Right renal pelvis (tissue), 4 donors: ENCODE measurements at regions not wholly inside any gene's neighbourhood (a gene's known extent, or its start where the extent isn't known, plus 50 kb on each side); places are given as distances from the start of the nearest gene placed in this dataset.

Experiments used
- DNase-seq, 4 donors: peaks; one replicate each; pipeline ENCODE4 v3.0.0-alpha.2; 2013; ENCODE audit warnings: low read depth in 4 of 4, low spot score in 3 of 4, missing footprints in 1 of 4

DNA sequence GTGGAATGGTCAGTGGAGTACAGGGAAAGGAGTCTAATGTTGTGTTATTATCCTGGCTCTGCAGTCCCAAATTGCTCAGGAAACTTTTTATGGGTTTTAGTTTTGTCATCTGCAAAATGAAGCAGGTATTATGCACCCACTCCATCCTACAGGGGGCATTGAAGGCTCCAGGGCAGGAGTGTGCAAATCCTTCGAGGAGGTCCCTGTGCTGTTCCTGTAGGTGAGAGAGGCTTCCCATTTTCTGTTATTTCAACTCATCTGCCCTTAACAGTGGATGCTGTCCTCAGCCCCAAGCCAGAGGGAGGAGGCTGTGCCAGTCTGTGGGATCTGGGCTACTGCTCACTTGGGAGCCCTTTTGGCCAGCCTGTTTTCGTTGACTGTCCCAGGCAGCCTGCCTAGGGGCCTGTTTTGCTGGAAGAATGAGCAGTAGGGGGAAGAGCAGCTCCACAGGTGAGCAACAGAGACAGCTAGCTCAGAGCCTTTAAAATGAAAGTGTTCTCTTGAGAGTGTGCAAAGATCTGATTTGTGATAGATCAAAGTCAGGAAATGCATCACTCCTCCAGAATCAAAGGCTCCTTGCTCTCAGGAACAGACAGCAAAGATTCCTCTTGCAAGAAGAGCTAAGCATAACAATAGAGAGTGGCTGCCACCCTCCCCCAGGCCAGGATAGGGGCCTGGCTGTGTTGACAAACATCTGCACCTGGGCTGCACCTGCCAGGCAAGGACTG, 317.6 kb upstream of the PROX1 start:
- no peak for DNase-seq

DNA sequence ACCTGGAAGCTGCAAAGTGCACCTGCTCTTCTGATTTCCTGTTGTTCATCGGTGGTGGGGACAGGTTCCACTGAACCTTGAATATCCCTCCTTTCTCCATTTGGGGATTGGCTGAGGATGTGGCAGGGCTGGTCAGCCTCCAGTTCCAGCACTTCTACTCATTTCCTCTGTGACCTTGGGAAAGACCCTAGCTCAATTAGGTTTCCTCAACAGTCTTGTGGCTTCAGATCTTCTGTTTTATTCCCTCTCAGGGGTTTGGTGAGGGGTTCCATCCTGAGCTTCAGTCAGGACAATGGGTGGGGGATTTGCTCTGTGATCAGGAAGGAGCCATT, 317.1 kb upstream of the PROX1 start:
- no peak for DNase-seq

DNA sequence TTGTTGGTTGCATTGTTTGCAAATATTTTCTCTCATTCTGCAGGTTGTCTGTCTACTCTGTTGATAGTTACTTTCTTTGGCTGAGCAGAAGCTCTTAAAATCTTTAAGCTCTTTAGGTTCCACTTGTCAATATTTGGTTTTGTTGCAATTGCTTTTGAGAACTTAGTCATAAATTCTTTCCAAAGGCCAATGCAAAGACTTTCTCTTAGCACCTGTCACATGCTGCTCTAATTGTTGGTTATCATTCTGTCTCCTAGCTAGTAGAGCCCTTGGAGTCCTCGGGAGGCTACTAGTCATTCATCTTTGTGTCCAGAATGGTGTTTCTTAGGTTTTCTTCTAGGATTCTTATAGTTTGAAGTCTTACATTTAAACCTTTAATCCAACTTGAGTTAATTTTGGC, 312.7 kb upstream of the PROX1 start:
- no peak for DNase-seq

DNA sequence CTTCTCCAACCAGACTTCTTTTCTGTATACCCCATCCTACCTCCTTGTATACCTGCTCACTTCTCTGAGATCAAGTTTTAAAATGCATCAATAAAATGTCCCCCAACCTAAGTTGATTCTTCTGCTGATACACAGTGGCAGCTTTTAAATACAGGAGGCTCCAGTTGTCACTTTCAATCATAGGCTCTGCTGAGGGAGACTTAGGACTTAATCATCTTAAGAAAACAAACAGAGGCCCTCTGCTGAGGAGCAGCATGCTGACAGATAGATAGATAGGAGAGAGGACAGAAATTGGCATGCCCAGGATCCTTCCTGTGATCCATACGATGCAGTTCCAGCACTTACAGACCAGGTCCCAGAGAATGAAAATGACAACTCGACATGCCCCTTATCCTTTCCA, 311.0 kb upstream of the PROX1 start:
- no peak for DNase-seq

DNA sequence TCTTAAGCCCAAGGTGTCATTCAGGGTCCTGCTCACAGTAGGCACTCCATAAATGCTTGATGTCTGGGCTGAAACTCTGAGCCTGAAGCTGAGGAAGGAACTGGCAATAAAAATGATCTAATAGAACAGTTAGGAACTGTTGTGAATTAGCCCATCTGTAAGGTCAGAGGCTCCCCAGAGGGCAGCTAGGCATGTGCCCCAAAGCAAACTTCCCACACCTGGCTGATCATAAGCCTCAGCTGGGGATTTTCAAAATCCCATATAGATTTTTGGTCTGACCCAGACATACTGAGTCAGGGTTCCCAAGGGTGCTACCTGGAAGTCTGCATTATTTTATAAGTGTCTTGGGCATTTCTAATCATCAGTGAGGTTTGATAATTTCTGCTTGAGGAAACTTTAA, 309.4 kb upstream of the PROX1 start:
- no peak for DNase-seq

DNA sequence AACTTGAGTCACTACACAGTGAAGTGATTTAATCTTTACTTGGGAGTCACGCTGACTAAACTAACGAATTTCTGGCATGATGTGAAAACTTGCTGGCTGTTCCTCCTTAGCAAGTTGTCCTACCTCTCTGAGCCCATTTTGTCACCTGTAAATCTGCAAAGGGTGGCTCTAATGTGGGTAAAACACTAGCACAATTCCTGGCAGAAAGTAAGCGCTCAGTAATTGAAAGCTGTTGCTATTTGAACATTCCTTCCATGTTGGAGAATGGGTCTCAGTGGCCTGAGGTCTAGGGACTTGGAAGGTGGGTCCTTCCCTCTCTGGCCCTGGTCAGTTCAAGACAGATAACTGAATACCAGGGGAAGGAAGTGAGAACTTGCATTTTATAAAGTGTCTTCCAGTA, 309.0 kb upstream of the PROX1 start:
- no peak for DNase-seq

DNA sequence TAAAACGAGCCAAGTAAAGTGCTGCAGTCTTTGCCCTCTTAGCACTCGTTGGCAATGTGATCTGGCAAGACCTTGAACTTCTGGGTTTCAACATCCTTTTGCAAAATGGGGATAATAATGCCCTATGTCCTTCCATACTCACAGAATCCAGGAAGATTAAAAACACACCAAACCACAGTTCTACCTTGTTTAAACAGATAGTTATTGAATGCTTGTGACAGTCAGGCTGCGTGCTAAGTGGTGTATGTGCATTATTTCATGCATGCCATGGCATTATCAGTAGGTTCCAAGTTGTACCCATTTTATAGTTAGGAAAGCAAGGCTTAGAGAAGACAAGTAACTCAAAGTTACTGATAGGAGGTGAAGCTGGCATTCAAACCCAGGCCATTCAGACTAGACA, 308.6 kb upstream of the PROX1 start:
- no peak for DNase-seq

DNA sequence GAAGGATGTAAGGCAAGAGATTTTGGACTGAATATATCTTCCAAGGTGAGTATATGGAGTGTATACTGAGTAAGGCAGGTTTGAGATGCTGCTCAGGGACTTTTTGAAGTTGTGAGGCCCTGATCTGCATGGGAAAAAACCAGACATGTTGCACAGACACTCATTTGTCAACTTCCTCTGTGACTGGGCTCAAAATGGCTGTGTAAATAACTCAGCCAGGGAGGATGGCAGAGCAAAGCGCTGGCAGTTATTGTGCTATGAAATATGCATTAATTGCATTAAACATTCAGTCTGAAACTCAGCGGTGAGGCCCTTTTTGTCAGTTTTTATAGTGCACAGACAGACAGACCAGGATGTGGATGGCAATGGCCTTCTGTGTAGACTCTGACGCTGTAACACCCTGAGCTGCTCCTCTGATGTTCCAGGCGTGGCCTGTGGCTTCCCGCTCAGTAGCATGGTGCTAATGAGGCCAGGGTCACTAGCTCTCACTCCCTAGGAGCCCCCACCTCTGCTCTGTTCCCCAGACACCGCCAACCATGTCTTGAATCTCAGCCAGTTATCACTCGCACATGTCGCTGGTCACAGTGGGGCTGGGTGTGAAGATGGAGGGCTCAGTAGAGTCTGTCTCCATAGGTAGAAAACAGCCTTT, 307.0 kb upstream of the PROX1 start:
- DNase-seq = no peak

DNA sequence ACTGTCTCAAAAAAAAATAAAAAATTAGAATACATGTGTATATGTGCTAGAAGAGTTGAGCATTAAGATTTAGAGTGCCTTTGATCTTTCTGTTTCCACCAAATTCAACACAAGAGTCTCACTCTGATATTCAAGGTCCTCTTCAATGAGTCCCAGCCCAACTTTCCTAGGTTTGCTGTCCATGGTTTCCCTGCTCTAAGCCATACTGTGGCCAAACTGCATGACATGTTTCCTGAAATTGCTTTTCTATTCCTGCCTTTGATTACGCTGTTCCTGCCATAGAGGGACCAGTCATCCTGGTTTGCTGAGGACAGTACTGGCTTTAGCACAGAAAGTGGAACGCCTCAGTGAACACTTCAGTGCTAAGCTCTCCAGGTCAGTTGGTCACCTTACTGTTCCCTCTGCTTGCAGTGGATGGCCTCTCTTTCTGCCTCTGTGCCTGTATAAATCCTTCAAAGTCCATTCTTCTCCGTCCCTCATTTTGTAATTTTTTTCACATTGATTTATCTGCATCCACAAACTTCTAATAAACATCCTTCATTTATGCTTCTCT, 305.9 kb upstream of the PROX1 start:
- DNase-seq = no peak

DNA sequence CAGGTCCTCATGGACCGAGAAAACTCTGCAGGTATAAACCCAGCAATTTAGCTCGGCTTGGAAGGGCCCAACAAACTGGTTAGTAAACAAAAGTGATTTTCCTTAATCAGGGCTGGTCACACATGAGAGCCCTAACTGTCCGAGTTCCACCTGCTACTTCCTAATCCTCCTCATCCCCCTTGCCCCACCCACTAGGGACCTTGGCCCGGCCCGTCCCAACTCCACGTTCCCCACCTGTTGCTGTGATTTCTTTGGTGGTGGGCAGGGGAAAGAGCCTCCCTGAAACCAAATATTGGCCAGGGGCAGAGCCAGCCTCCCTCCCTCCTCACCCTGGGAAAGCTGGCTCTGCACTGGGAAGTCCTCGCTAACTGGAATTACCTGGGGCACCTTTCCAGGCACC, 304.2 kb upstream of the PROX1 start:
- DNase-seq = no peak

DNA sequence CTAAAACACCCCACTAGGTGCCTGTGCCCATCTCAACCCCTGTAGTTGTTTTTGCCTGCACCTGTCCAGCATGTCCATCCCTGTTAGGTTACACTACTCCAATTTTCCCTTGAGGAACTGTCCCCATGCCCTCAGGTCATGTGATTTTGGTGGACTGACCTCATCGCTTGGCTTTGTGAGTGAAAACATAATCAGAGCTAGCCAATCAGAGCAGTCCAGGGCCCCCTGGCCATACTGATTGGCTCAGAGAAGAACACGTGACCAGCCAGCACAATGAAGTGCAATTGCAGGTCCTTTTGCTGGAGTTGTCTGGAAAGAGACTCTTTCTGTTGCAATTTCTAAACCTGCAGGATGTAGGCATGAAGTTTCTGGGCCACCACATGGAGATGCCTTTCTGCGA, 303.3 kb upstream of the PROX1 start:
- DNase-seq = no peak

DNA sequence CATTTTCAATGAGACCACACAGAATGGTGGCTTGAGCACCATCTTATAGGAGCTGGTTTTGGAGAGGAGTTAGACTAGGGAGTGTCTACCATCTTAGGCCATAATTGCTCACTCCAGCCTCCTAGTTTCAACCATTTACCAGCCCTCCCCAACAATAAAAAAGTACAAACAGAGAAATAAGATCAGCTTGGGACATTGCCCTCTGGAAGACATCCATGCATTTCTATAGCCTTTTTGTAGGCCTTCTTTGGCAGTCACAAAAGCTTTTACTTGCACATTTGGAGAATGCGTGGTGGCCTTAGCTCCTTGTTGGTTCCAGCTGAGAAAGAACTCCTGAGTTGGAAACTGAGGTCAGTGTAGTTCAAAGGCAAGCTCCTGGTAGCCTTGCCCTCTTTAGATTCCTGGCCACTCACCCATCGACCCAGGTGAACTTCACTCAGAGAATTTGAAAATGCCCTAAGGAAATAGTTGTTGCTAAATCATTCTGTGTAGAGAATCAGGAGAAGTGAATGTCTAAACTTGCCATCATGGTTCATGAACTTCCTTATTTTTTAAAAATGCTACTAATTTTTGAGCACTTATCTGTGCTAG, 301.7 kb upstream of the PROX1 start:
- DNase-seq = no peak

DNA sequence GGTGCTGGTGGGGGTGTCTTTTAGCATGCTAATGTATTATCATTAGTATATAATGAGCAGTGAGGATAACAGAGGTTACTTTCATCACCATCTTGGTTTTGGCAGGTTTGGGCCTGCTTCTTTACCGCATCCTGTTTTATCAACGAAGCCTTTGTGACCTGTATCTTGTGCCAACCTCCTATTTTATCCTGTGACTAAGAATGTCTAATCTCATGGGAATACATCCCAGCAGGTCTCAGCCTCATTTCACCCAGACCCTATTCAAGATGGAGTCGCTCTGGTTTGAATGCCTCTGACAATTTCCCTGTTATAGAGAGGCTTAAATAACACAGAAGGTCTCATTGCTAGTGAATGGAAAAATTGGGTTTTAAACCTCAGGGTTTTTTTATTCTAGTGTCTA, 300.8 kb upstream of the PROX1 start:
- no peak for DNase-seq

DNA sequence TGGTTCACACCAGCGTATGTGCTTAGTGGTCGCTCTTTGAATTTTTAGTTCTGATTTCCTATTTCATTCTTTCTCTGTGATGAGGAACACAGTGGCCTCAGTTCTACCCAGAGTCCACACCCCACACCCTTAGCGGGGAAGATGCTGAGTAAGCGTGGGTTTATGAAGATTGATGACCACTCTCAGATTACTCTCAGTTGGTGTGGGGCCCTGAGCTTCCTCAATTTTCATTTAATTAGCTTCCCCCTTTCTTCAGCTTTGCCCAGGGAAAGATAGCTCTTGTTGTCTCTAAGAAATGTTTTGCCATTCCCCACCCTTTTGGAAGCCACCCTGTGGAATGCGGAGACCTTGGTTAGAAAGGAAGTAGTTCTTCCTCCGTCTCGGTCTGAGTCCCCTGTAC, 299.9 kb upstream of the PROX1 start:
- DNase-seq = no peak

DNA sequence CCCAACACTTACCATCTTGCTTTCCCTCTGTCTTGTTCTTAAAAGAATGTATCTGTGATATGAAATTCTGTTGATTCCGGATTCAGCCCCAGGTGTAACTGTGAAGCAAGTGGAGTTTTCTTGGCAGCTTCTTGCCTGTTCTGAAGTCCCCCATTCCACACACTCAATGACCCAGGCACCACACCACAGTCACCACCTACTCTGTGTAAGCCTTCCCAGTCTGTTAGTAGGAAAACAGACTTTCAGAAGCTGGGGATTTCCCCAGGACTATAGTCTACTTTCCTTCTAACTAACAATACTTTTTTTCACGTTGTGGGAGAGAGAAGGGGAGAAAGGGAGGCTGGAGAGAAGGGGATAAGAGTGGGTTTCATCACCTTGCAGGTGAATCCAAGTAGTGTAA, 299.1 kb upstream of the PROX1 start:
- DNase-seq = no peak

DNA sequence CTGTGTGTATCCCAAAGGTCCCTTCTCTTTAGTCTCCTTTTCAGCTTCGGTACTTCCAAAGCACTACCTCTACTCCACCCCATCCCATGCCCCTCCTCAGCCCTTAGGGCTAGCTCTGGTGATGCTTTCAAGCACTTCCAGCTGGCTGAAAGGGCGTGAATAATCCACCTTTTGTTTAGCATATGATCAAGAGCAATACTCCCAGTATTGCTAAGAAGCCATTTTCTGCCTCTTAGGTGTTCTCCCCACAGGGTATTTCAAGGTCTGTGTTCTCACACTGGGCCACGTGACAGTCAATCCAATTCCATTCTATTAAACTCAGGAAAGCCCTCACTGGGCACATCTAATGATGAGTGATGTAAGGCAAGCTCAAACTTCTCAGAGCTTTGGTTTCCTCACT, 298.5 kb upstream of the PROX1 start:
- no peak for DNase-seq

DNA sequence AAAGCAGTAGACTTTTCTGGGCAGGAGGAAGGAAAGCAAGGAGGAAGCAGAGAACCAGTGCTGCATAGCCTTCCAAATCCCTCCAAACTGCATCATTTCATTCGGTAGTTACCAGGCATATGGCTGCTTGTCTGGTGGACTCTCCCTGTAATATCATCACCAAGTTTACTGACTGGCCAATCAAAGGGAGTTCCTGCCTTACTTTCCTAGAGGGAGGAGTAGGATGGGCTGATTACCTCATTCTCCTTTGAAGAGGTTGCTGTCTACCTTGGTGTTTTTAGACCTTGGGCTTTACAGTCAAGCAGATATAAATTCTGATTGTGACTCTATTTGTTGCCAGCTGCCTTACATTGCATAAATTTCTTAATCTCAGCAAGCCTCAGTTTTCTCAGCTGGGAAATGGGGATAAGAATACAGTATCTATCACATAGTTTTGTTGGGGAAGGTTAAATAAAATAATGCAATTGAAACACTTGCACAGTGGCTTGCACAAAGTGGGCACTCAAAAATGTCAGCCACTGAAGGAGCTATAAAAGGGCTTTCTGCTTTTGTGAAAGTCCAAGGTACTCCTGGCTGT, 297.3 kb upstream of the PROX1 start:
- no peak for DNase-seq

DNA sequence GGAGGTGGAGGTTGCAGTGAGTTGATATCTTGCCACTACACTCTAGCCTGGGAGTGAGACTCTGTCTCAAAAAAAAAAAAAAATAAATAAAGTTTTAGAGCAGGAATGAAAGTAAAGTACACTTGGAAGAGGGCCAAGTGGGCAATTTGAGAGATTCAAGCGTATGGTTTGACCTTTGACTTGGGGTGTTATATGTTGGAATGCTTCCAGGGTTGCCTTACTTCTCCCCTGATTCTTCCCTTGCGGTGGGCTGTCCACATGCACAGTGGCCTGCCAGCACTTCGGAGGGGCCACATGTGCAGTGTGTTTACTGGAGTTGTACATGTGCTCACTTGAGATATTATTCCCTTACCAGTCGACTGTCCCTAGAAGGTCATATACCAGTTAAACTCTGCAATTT, 295.5 kb upstream of the PROX1 start:
- DNase-seq = no peak

DNA sequence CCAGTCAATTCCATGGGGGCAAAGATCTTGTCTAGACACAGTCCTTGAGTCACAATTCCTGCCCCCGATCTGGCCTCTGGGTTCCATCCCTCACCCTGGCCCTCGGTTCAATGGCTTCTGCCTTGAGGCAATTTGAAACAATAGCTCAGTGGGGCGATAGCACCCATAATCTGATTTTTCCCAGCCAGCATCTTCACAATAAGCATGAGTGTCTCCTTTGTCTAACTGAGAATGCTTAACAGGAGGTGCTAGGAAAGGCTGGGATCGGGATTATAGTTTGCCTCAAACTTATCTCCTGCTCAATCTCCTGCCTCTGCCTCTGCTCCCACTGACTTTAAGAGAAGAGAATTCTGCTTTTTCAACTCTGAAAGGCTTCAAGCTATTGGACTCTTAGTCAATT, 293.9 kb upstream of the PROX1 start:
- no peak for DNase-seq

DNA sequence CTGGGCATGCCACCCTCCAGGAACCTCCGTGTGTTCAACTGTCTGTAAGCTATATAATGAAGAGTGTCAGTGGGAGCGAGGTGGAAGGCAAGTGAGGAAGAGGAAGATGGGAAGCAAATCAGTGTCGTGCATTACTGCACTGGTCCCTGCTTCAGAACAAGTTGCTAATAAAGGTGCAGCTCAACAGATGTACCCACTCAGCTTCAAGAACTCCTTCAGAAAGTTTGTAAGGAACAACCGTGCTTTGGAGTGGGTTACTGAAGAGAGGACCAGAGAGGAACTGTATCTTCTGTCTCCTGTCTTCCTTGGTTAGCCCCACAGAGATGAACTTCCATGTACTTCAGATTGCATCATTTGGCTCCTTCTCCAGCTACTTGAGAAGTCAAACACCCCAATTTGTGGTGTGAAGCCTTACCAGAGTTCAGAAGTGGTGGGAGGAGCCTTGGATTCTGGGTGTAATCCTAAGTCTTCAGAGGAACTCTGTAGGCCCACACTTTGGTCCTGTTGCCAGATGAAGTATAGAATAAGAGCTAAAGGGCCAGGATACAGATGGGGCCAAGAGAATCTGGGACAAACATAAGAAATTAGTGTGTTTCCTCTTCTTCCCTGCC, 290.5 kb upstream of the PROX1 start:
- DNase-seq = no peak

DNA sequence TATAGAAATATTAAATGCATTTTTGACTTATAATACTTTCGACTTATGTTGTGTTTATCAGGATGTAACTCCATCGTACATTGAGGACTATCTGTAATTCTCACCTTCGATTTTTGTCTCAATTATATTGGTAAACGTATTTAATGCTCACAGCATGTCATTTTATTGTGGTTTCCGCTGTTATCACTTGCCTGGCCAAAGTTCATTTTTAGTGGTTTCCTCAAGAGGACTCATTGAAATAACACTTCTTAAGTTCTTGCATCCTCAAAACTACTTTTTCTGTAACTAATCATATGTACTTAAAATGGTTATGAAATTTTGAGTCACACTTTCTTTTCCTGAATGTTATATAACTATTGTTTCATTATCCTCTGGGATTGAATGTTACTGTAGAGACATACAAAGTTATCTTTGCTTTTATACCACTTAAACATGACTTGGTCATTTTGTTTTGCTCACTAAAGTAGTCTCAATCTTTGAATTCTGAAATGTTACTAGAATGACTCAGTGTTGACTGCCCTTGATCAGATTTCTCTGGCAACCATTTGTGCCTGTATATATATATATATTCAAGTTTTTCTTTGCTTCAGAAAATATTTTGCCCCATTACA, 289.6 kb upstream of the PROX1 start:
- no peak for DNase-seq
